ENCODE measurements at regions not wholly inside any gene's neighbourhood (a gene's known extent, or its start where the extent isn't known, plus 50 kb on each side); places are given as distances from the start of the nearest gene placed in this dataset.

GRCh38 chr1:29475326-29475725 is 239.0 kb downstream of the PTPRU start:
- TF ChIP-seq GATA2 (IDR thresholded peaks at IDR 0.05; ENCODE audit: low read depth, low read length) (no peak), GATA3 (IDR thresholded peaks at IDR 0.05; ENCODE audit: low read depth, low read length) (no peak)

Measured in SH-SY5Y (cell line).